Stimulated activated naive B cell treated with anti-CD40 and anti-IgM and Interleukin-4, amounts not matched to agents 10 μg/mL and 1 μg/mL and 100 μg/mL, for 72 hours (primary cell): ENCODE measurements at regions not wholly inside any gene's neighbourhood (a gene's known extent, or its start where the extent isn't known, plus 50 kb on each side); places are given as distances from the start of the nearest gene placed in this dataset.
"Not testable (repeated sequence)": the region's sequence is repeated elsewhere in the genome, so short reads cannot be mapped to it uniquely, and the experiment has no call there.

Source experiments
- ATAC-seq, 2 donors: fragments of 150-1000 bp; cut with Tn5 transposase; replicated peaks; 2 replicates each; pipeline ENCODE4 v1.10.0; 2021; ENCODE audit warnings: moderate library complexity in 1 of 2
- DNase-seq: peaks from one replicate; pipeline ENCODE4 v3.0.0; 2021
- H3K27ac Mint-ChIP-seq: one replicate; pipeline ENCODE4 v1.8.0; 2022; ENCODE audit warnings: mild to moderate bottlenecking, mixed read lengths
- H3K27me3 Mint-ChIP-seq, 2 donors: one replicate each; pipeline ENCODE4 v1.8.0; 2022; ENCODE audit warnings: mixed read lengths in 2 of 2
- H3K36me3 Mint-ChIP-seq, 2 donors: one replicate each; pipeline ENCODE4 v1.8.0; 2022; ENCODE audit warnings: mixed read lengths in 2 of 2, mild to moderate bottlenecking in 1 of 2
- H3K4me1 Mint-ChIP-seq, 2 donors: one replicate each; pipeline ENCODE4 v1.8.0; 2022; ENCODE audit warnings: mixed read lengths in 2 of 2, mild to moderate bottlenecking in 1 of 2
- H3K4me3 Mint-ChIP-seq, 2 donors: one replicate each; pipeline ENCODE4 v1.8.0; 2022; ENCODE audit warnings: mild to moderate bottlenecking in 2 of 2, mixed read lengths in 2 of 2, moderate library complexity in 1 of 2
- H3K9me3 Mint-ChIP-seq, 2 donors: one replicate each; pipeline ENCODE4 v1.8.0; 2022; ENCODE audit warnings: mixed read lengths in 2 of 2, mild to moderate bottlenecking in 1 of 2

DNA sequence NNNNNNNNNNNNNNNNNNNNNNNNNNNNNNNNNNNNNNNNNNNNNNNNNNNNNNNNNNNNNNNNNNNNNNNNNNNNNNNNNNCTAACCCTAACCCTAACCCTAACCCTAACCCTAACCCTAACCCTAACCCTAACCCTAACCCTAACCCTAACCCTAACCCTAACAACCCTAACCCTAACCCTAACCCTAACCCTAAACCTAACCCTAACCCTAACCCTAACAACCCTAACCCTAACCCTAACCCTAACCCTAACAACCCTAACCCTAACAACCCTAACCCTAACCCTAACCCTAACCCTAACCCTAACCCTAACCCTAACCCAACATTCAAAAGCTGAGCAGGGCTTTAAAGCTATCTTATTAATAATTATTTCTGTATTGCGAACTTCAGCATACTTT is 182.5 kb upstream of the FAM20C start:
- ATAC-seq, H3K9me3 Mint-ChIP-seq: not testable (repeated sequence)

DNA sequence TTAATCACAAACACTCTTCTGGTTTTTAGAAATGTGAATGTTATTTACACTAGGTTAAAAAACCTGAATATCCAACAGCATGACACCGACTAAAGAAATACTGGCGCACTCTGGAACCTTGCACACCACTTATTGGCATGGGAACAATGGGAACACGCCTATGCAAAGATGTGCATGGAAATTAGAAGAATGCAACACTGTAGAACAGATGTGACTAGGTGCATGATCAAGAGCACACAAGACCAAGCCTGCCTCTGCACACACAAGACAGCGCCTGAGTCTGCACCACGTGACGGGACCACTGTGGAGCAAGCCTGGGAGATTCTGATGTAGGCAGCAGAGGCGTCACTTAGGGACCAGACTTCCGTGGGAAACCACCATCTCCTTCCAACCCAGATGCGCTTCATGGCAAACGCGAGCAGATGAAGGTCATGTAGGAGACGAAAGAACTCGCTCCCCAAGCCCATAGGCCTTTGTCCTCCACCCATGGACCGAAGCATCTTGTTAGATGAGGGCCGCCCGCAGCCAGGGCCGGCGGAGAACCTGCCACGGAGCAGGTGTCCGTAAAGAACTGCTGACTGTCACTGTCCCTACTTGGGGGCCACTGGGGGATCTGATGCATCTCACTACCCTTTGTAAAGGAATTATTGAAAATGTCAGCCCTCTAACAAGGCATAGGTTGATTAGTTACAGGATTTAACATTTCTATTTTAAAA is 159.6 kb upstream of the FAM20C start:
- H3K4me1 Mint-ChIP-seq, H3K36me3 Mint-ChIP-seq, H3K27me3 Mint-ChIP-seq, DNase-seq, ATAC-seq, H3K4me3 Mint-ChIP-seq, H3K9me3 Mint-ChIP-seq, H3K27ac Mint-ChIP-seq: not testable (repeated sequence)

More for the DNA sequence above, 182.5 kb upstream of the FAM20C start:
- H3K27ac Mint-ChIP-seq, H3K36me3 Mint-ChIP-seq, H3K4me3 Mint-ChIP-seq, DNase-seq, H3K27me3 Mint-ChIP-seq, H3K4me1 Mint-ChIP-seq: not testable (repeated sequence)

DNA sequence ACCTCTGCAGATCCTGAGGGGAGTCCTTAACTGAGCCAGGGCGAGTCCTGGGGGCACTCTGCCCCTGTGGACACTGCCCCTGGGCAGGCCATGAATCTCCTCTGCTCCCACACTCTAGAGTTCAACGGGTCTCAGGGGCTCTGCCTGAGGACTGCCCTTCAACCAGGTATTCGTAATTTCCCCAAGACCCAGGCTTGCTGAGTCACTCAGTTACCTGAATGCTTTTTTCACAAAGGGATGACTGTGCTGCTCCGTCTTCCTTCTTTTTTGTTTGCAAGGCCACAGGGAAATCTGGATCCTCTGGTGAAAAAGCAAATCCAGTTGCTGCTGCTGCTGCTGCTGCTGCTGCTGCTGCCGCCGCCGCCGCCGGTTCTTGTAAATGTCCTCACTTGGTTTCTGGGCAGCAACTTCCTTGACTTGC is 157.2 kb upstream of the FAM20C start:
- not testable (repeated sequence) for H3K4me1 Mint-ChIP-seq, H3K36me3 Mint-ChIP-seq, H3K9me3 Mint-ChIP-seq, H3K4me3 Mint-ChIP-seq, ATAC-seq, DNase-seq, H3K27me3 Mint-ChIP-seq, H3K27ac Mint-ChIP-seq

DNA sequence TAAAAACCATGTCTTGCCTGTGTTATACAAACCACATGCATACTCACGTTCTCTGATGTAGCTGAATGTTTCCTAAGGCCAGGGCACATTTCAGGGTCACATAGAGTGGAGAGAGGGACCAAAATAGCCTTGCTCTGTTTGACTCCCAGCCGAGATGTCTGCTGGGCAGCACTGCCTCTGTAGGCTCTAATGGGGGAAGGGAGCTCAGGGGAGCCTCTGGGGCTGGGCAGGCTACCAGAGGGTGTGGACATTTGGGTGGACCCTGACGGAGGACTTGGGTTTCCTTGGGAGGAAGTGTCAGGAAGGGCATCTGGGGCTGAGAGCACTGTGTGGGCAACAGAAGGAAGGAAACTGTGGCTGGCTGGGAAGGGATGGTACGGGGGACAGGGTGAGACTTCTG is 155.8 kb upstream of the FAM20C start:
- not testable (repeated sequence) for H3K9me3 Mint-ChIP-seq, H3K27ac Mint-ChIP-seq, H3K4me3 Mint-ChIP-seq, H3K4me1 Mint-ChIP-seq, H3K36me3 Mint-ChIP-seq, DNase-seq, H3K27me3 Mint-ChIP-seq, ATAC-seq

DNA sequence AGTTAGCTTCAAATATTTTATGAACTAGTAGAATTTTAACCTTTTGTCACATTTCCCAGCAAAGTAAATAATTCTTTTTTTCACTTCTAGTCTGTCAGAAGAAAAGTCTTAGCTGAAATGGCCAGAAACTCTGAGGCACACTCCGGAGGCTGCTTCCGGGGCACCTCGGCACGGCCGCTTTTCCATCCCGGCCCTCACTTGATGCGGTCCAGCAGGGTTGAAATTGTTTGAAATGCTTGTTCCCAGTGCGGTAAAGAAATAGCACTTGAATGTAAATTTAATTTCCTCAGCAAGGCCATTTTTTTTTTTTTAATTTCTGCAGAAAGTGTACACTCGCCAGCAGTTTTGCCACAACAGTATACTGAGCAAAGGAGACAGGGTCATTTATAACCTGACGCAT is 154.7 kb upstream of the FAM20C start:
- H3K9me3 Mint-ChIP-seq, H3K27ac Mint-ChIP-seq, H3K36me3 Mint-ChIP-seq, ATAC-seq, DNase-seq, H3K4me1 Mint-ChIP-seq, H3K4me3 Mint-ChIP-seq: not testable (repeated sequence)
- peaks cover 18 to 19% of the 10 kb centered on the region in 2 donors for H3K27me3 Mint-ChIP-seq

DNA sequence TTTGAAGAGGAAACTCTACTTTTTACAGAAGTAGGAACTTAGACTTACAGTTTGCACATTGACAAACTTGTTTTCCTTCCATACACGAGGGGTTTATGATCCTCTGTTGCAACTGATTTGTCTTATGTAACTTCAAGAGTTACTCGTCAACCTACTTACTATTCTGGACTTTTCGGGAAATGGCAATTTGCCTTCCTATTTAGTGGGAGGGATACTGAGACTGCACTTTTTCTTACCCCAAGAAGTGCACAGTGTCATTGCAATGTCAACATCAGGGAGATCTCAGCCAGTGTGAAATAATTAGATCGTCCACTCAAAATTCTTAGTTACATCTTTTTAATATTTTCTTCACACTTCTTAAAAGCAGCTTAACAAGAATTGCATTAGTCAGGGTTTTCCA is 153.9 kb upstream of the FAM20C start:
- not testable (repeated sequence) for DNase-seq, H3K4me3 Mint-ChIP-seq, H3K36me3 Mint-ChIP-seq, H3K27ac Mint-ChIP-seq, H3K9me3 Mint-ChIP-seq, ATAC-seq, H3K4me1 Mint-ChIP-seq
- peaks cover 19 to 26% of the 10 kb centered on the region in 2 donors for H3K27me3 Mint-ChIP-seq

DNA sequence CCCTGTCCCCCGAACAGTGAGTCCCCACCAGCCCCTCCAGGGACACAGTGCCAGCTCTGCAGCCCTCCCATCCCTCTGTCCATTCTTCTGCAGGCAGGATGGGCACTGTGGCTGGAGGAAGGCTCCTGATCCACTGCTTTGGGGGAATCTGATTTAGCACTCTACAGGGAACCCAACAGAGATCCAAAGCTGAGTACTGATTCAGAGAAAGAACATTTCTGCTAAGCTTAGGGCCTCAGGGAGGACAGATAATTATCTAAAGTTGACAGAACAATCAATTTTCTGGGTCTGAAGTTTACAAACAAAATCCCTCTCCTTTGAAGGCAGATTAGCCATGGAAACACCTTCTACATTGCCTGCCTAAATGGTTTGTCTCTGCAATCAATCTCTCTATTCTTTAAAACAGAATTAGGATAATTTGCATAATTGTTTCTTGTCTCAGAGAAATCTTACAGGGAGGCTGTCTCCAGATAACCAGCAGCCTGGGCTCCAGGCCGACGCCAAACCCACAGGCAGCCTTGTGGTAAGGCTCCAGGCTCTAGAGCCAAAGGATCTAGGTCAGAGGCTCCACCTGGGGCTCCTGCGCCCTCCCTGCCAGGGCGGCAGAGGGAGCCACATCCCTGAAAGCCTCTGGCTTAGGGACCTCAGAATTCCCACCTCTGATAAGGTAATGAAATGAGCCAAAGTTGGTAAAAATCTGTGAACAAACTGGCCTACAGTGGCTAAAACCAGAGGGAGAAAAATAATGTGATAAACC is 152.2 kb upstream of the FAM20C start:
- DNase-seq, ATAC-seq, H3K9me3 Mint-ChIP-seq, H3K27ac Mint-ChIP-seq, H3K4me1 Mint-ChIP-seq, H3K4me3 Mint-ChIP-seq, H3K36me3 Mint-ChIP-seq: not testable (repeated sequence)
- H3K27me3 Mint-ChIP-seq: peaks cover 28 to 37% of the 10 kb centered on the region in 2 donors

DNA sequence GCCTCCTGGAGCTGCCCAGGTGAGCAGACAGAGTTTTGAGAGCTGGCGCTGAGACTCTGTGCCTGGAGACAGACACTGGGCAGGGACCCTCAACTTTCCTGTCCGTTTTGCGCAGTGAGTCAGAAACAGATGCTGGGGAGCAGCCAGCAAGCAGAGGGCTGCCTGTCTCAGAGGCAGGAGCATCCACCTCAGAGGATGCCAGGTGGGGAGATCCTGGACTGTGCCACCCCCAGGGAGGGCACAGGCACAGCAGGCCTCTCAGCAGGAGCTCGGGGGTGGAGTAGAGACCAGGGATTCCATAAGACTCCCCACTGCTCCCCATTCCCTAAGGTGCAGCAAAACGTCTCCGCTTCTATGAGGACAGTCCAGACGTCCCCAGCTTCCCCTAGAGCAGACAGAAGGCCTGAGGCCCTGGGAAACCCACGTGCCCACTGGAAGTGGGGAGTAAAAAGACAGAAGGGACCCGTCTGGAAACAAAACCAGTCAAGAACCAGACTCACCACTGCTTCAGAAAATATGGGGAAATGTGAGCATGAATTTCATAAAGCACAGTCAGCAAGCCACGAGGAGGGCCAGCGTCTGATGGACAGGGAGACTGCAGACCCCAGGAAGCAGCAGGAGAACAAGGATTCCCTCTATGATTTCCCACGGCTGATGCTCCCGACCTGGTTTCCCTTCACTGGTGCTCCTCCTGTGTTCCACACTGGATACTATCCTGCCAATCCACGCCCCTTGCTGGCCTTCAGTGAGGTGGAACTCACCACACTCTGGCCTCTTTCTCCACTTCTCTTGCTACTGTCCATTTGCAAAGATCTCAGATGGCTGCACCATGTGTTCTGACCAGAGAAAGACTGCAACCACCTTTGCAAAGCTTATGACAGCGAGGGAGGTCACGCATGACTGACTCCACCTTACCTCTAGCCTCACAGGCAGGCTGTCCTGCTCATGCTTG is 151.3 kb upstream of the FAM20C start:
- Mint-ChIP-seq H3K9me3 (no peaks in the 10 kb centered on the region), H3K27me3 (peaks cover 37 to 46% of the 10 kb centered on the region in 2 donors), H3K4me1 (no peaks in the 10 kb centered on the region), H3K36me3 (no peaks in the 10 kb centered on the region), H3K4me3 (no peak overlapping the region), H3K27ac (no peak overlapping the region)
- ATAC-seq: no peak
- DNase-seq: no peak

DNA sequence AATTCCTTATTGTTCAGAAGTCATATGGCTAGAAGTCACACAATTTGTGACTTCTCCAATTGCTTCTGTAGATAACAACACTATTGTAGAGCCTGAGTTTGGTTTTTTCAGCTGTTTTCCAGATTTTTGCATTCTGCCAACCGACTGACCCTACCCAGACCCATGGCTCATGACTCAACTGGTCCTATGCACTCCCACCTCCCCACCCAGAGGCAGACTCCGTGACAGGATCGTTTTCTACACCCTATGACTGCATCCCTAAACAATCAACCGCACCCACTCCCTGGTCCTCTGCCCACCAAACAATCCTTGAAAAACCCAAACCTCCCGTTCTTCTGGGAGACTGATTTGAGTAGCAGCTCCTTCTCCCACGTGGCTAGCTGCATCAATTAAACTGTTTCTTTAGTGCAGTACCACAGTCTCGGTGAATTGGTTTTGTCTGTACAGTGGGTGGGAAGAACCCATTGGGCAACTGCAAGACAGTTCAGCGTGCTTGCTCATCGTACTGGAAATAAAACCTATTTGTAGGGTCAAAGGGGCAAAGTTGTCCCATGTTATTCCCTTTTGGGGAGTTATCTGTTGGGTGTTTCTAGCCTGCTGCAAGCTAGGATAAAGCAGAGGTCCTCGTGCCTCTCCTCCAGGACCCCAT is 150.3 kb upstream of the FAM20C start:
- no peak overlapping the region for H3K4me3 Mint-ChIP-seq
- ATAC-seq: no peak
- H3K27ac Mint-ChIP-seq: no peak overlapping the region
- H3K4me1 Mint-ChIP-seq: no peaks in the 10 kb centered on the region
- no peaks in the 10 kb centered on the region for H3K9me3 Mint-ChIP-seq
- DNase-seq: no peak
- H3K36me3 Mint-ChIP-seq: no peaks in the 10 kb centered on the region
- peaks cover 46 to 56% of the 10 kb centered on the region in 2 donors for H3K27me3 Mint-ChIP-seq

DNA sequence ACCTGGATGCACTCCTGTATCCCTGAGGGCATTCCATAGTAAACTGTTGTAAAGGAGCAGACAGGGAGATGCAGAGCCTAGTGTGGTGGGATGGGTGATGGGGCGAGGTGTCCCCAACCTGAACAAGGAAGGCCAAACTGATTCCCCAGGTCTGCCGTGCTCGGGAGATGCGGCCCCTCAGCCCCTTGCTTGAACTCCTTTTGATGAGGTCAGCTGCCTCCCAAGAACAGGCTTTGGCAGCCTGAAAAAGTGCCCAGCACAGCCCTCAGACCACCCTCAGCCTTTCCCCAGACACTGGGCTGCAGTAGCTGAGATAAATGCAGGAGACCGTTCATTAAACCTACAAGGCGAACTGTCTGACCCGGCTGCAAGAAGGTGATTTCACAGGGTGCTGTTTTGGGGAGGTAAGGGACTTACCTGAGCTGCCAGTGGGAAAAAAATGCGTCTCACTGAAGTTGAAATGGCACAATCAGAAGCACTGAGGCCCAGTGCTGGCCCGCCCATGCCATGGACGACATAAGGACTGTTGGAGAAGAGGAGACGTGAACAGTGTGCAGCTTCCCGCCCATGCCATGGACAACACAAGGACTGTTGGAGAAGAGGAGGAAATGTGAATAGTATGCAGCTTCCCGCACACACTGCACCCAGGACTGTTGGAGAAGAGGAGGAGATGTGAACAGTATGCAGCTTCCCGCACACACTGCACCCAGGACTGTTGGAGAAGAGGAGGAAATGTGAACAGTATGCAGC is 148.4 kb upstream of the FAM20C start:
- Mint-ChIP-seq H3K9me3 (no peaks in the 10 kb centered on the region), H3K36me3 (no peaks in the 10 kb centered on the region), H3K27ac (no peak overlapping the region), H3K4me1 (no peaks in the 10 kb centered on the region), H3K27me3 (peaks cover 47 to 58% of the 10 kb centered on the region in 2 donors), H3K4me3 (no peak overlapping the region)
- ATAC-seq: no peak
- no peak for DNase-seq

DNA sequence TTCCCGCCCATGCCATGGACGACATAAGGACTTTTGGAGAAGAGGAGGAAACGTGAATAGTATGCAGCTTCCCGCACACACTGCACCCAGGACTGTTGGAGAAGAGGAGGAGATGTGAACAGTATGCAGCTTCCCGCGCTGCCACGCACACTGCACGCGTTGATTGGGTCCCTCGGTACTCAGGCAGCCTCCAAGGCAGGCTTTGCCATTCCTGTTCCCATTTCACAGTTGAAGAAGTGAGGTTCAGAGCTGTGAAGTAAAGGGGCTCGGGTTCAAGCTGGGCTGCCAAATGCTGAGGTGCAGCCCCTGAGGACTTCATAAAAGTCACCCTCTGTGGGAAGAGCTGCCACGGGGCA is 147.9 kb upstream of the FAM20C start:
- ATAC-seq: no peak
- Mint-ChIP-seq H3K4me1 (no peaks in the 10 kb centered on the region), H3K27ac (no peak overlapping the region), H3K4me3 (no peak overlapping the region), H3K36me3 (no peaks in the 10 kb centered on the region), H3K27me3 (peaks cover 47 to 58% of the 10 kb centered on the region in 2 donors), H3K9me3 (no peaks in the 10 kb centered on the region)
- DNase-seq: no peak

DNA sequence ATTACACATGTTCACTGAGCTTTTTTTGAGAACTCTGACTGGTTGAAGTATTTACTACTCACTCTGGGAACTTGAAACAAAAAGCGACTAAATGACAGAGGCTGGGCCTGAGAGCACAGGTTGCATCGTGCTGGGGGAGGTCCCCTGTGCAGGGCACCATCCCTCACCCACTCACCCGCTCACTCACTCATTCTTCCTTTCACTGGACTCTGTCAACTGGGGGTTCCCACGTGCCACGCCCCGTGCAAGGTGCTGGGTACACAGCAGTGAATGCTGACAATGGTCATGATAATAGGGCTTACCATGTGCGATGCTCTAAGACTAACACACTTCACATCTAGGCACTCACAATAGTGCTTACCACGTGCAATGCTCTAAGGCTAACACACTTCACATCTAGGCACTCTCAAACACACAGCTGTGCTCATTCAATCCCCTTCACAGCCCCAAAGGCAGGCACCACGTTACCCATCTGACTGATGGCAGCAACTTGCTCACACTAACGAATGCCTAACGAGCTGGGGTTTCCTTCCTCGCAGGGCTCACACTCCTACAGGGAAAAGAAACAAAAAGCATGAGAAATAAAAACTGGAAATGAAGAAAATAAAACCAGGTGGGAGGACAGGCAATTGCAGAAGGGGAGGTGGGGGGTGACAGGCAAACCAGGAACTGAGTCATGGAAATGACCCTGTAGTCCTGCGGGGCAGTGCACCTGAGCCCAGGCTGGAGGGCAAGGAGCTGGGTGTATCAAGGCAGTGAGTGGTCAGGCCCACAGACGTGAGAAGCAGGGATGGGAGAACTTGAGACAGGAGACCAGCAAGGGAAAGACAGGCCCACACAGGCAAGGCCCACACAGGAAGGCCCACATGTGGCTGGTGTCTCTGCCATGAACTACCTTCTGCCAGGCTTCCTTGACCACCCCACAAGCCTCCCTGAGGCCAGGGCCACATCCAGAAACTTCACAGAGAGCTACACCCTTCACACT is 147.0 kb upstream of the FAM20C start:
- Mint-ChIP-seq H3K27ac (no peak overlapping the region), H3K36me3 (no peaks in the 10 kb centered on the region), H3K9me3 (no peaks in the 10 kb centered on the region), H3K27me3 (peaks cover 47 to 58% of the 10 kb centered on the region in 2 donors), H3K4me3 (no peak overlapping the region), H3K4me1 (no peaks in the 10 kb centered on the region)
- DNase-seq (no peak), ATAC-seq (no peak)
